Loucy (cell line): ENCODE measurements at regions not wholly inside any gene's neighbourhood (a gene's known extent, or its start where the extent isn't known, plus 50 kb on each side); places are given as distances from the start of the nearest gene placed in this dataset.

Experiments used
- H2AFZ ChIP-seq: fragments of 200-600 bp; sonication (generic); 2 replicates; pipeline ENCODE4 v1.6.0; 2016; ENCODE audit warnings: antibody characterized with exemption, mild to moderate bottlenecking, low read length, moderate library complexity
- H3F3A ChIP-seq: fragments of 200-600 bp; 2 replicates; pipeline ENCODE4 v1.6.0; 2016; ENCODE audit warnings: antibody characterized with exemption, low read depth, mild to moderate bottlenecking
- H3K27me3 ChIP-seq: fragments of 200-600 bp; sonication (generic); 2 replicates; pipeline ENCODE4 v1.6.1; 2014; ENCODE audit warnings: low read length, mild to moderate bottlenecking; ENCODE audit not compliant: insufficient read depth, poor library complexity, severe bottlenecking
- H3K36me3 ChIP-seq: fragments of 200-600 bp; sonication (generic); 2 replicates; pipeline ENCODE4 v1.6.1; 2016; ENCODE audit warnings: low read length; ENCODE audit not compliant: insufficient read depth
- H3K4me1 ChIP-seq: fragments of 200-600 bp; sonication (generic); 2 replicates; pipeline ENCODE4 v1.5.1; 2014; ENCODE audit warnings: low read length, mild to moderate bottlenecking; ENCODE audit not compliant: insufficient read depth, poor library complexity, severe bottlenecking
- H3K4me2 ChIP-seq: fragments of 200-600 bp; sonication (generic); 2 replicates; pipeline ENCODE4 v1.6.0; 2014; ENCODE audit warnings: antibody characterized with exemption, low read length, low read depth, mild to moderate bottlenecking; ENCODE audit not compliant: poor library complexity, severe bottlenecking
- H3K4me3 ChIP-seq: fragments of 200-600 bp; sonication (generic); 2 replicates; pipeline ENCODE4 v1.5.1; 2014; ENCODE audit warnings: low read length, mild to moderate bottlenecking, mixed read lengths; ENCODE audit not compliant: poor library complexity, severe bottlenecking
- H3K79me2 ChIP-seq: fragments of 200-600 bp; sonication (generic); 2 replicates; pipeline ENCODE4 v1.6.1; 2014; ENCODE audit warnings: low read length; ENCODE audit not compliant: insufficient read depth
- H3K9ac ChIP-seq: fragments of 200-600 bp; sonication (generic); 2 replicates; pipeline ENCODE4 v1.6.0; 2014; ENCODE audit warnings: mild to moderate bottlenecking, low read depth, low read length, moderate library complexity; ENCODE audit not compliant: poor library complexity, severe bottlenecking
- H3K9me2 ChIP-seq: fragments of 200-600 bp; sonication (generic); replicated peaks from 2 replicates; pipeline ENCODE4 v1.6.1; 2016; ENCODE audit warnings: low read depth, low read length, mixed read lengths
- H3K9me3 ChIP-seq: fragments of 200-600 bp; sonication (generic); 2 replicates; pipeline ENCODE4 v1.6.1; 2014; ENCODE audit warnings: mild to moderate bottlenecking, antibody characterized with exemption, low read length, low read depth; ENCODE audit not compliant: insufficient read depth
- H4K20me1 ChIP-seq: fragments of 200-600 bp; sonication (generic); 2 replicates; pipeline ENCODE4 v1.6.0; 2014; ENCODE audit warnings: antibody characterized with exemption, low read length, mild to moderate bottlenecking; ENCODE audit not compliant: insufficient read depth, poor library complexity, severe bottlenecking
- CTCF ChIP-seq: fragments of 200-600 bp; sonication (generic); conservative IDR thresholded peaks from 2 replicates; pipeline ENCODE4 v1.5.1; 2014; ENCODE audit warnings: mild to moderate bottlenecking, antibody characterized with exemption, low read length
- EZH2phosphoT487 ChIP-seq: fragments of 200-600 bp; IDR thresholded peaks from 2 replicates; pipeline ENCODE4 v1.6.1; 2018; ENCODE audit warnings: antibody characterized with exemption, mild to moderate bottlenecking, moderate library complexity, borderline replicate concordance

- no peaks in the 10 kb centered on the region for H4K20me1 ChIP-seq
Observed at GRCh38 chr5:8813180-8813579, 732.7 kb downstream of the SEMA5A start.

GRCh38 chr5:8814105-8814504, 731.8 kb downstream of the SEMA5A start:
- Histone ChIP-seq H3K79me2 (no peaks in the 10 kb centered on the region), H3K4me2 (no peak overlapping the region)

More at GRCh38 chr5:8813180-8813579, 732.7 kb downstream of the SEMA5A start:
- no peak overlapping the region for H3K4me2 ChIP-seq
- no peaks in the 10 kb centered on the region for H3F3A ChIP-seq
- H3K36me3 ChIP-seq: no peaks in the 10 kb centered on the region
- no peak for TF ChIP-seq CTCF
- no peak for TF ChIP-seq EZH2phosphoT487
- no peak overlapping the region for H2AFZ ChIP-seq
- no peaks in the 10 kb centered on the region for H3K9me3 ChIP-seq
- no peaks in the 10 kb centered on the region for H3K27me3 ChIP-seq
- H3K4me1 ChIP-seq: no peaks in the 10 kb centered on the region
- no peaks in the 10 kb centered on the region for H3K9me2 ChIP-seq
- no peak overlapping the region for H3K9ac ChIP-seq
- H3K4me3 ChIP-seq: no peak overlapping the region
- no peaks in the 10 kb centered on the region for H3K79me2 ChIP-seq

GRCh38 chr5:8824371-8824770, 721.5 kb downstream of the SEMA5A start:
- H3F3A ChIP-seq: no peaks in the 10 kb centered on the region
- H3K4me2 ChIP-seq: no peak overlapping the region
- H3K9ac ChIP-seq: no peak overlapping the region
- no peaks in the 10 kb centered on the region for H3K27me3 ChIP-seq
- no peaks in the 10 kb centered on the region for H3K4me1 ChIP-seq
- no peaks in the 10 kb centered on the region for H3K36me3 ChIP-seq
- no peak overlapping the region for H3K4me3 ChIP-seq
- H3K79me2 ChIP-seq: no peaks in the 10 kb centered on the region
- no peaks in the 10 kb centered on the region for H3K9me2 ChIP-seq
- H2AFZ ChIP-seq: no peak overlapping the region
- no peaks in the 10 kb centered on the region for H3K9me3 ChIP-seq
- no peaks in the 10 kb centered on the region for H4K20me1 ChIP-seq
- no peak for TF ChIP-seq EZH2phosphoT487

More at GRCh38 chr5:8814105-8814504, 731.8 kb downstream of the SEMA5A start:
- no peaks in the 10 kb centered on the region for H3K9me2 ChIP-seq
- H3K4me3 ChIP-seq: no peak overlapping the region
- H2AFZ ChIP-seq: no peak overlapping the region
- TF ChIP-seq CTCF: no peak
- no peak overlapping the region for H3K9ac ChIP-seq
- H3K27me3 ChIP-seq: no peaks in the 10 kb centered on the region
- no peaks in the 10 kb centered on the region for H3F3A ChIP-seq
- H3K9me3 ChIP-seq: no peaks in the 10 kb centered on the region
- H3K4me1 ChIP-seq: no peaks in the 10 kb centered on the region
- no peaks in the 10 kb centered on the region for H4K20me1 ChIP-seq
- no peaks in the 10 kb centered on the region for H3K36me3 ChIP-seq

DNA sequence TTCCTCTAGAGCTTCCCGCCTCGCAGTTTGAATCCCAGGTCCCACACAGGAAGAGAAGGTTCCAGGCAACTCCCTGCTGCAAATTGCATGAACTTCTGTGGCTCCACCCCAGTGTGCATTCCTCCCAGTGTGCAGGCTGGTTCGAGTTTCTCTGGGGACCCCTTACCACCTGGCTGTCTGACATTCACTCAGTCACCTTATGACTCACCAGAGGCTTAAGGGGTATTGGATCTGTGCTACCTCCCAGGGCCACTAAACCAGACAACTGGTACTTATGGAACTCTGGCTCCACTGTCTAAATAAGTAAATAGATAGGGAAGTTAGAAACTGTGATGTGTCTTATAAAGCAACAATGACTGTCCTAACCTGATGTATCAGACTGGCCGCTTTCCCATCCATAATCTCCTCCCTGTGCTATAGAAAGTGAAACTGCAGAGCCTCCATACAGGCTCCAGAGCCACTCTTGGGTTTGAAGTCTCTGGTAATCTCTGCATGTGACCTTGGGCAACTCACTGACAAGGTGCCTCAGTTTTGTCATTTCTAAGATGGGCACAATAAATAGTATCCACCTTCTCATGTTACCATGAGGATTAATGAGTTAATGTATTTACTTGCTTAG, 720.6 kb downstream of the SEMA5A start:
- no peak for TF ChIP-seq CTCF
- TF ChIP-seq EZH2phosphoT487: no peak
- no peaks in the 10 kb centered on the region for H3F3A ChIP-seq
- no peaks in the 10 kb centered on the region for H3K36me3 ChIP-seq
- H3K4me1 ChIP-seq: no peaks in the 10 kb centered on the region
- no peak overlapping the region for H3K9ac ChIP-seq
- H3K79me2 ChIP-seq: no peaks in the 10 kb centered on the region
- no peaks in the 10 kb centered on the region for H4K20me1 ChIP-seq
- no peaks in the 10 kb centered on the region for H3K9me3 ChIP-seq
- no peaks in the 10 kb centered on the region for H3K9me2 ChIP-seq
- no peak overlapping the region for H3K4me2 ChIP-seq
- H3K27me3 ChIP-seq: no peaks in the 10 kb centered on the region
- H3K4me3 ChIP-seq: no peak overlapping the region
- no peak overlapping the region for H2AFZ ChIP-seq
